CD14-positive monocyte (primary cell): ENCODE measurements at regions not wholly inside any gene's neighbourhood (a gene's known extent, or its start where the extent isn't known, plus 50 kb on each side); places are given as distances from the start of the nearest gene placed in this dataset.
"Not testable (repeated sequence)": the region's sequence is repeated elsewhere in the genome, so short reads cannot be mapped to it uniquely, and the experiment has no call there.

ENCODE experiments used
- DNase-seq, 3 donors: peaks; one replicate each; pipeline ENCODE4 v3.0.0-alpha.2; 2011 to 2022
- H2AFZ ChIP-seq: 2 replicates; pipeline ENCODE4 v1.6.0; 2012; ENCODE audit warnings: mild to moderate bottlenecking, low read depth, low read length, inconsistent platforms; ENCODE audit not compliant: insufficient read depth, poor library complexity, severe bottlenecking
- H3K27ac ChIP-seq, 2 donors: 1 replicate in 1 of 2; 2 replicates in 1 of 2; pipeline ENCODE4 v1.5.1; 2012 to 2013; ENCODE audit warnings: low read length in 2 of 2, control low read depth in 1 of 2, inconsistent platforms in 1 of 2, low read depth in 1 of 2, mild to moderate bottlenecking in 1 of 2
- H3K27me3 ChIP-seq, 2 donors: one replicate each; pipeline versions ENCODE4 v1.6.0 to v1.6.1; 2011 to 2013; ENCODE audit warnings: low read length in 2 of 2; ENCODE audit not compliant: control insufficient read depth in 2 of 2, insufficient read depth in 2 of 2
- H3K36me3 ChIP-seq, 2 donors: replicated peaks in 1 of 2; 1 replicate in 1 of 2; 2 replicates in 1 of 2; pipeline versions ENCODE4 v1.5.1 to v1.6.1; 2012 to 2013; ENCODE audit warnings: low read length in 2 of 2, control low read depth in 1 of 2, inconsistent platforms in 1 of 2, mild to moderate bottlenecking in 1 of 2; ENCODE audit not compliant: insufficient read depth in 2 of 2, control insufficient read depth in 1 of 2
- H3K4me1 ChIP-seq, 2 donors: 1 replicate in 1 of 2; 2 replicates in 1 of 2; pipeline versions ENCODE4 v1.5.1 to v1.6.1; 2012 to 2013; ENCODE audit warnings: low read length in 2 of 2, control low read depth in 1 of 2, inconsistent platforms in 1 of 2, mild to moderate bottlenecking in 1 of 2, moderate library complexity in 1 of 2; ENCODE audit not compliant: insufficient read depth in 2 of 2, control insufficient read depth in 1 of 2
- H3K4me2 ChIP-seq: replicated peaks from 2 replicates; pipeline ENCODE3; 2012; ENCODE audit warnings: low read length, moderate library complexity, mild to moderate bottlenecking; ENCODE audit not compliant: poor library complexity, severe bottlenecking; ENCODE audit errors: extremely low read depth
- H3K4me3 ChIP-seq, 3 experiments: fragments of 200-600 bp in 1 of 3; sonication (generic) in 1 of 3; replicated peaks in 1 of 3; 1 replicate in 2 of 3; 2 replicates in 1 of 3; pipeline ENCODE4 v1.5.1; 2011 to 2013; ENCODE audit warnings: low read length in 3 of 3, mild to moderate bottlenecking in 3 of 3, control low read depth in 2 of 3, low read depth in 2 of 3, inconsistent platforms in 1 of 3, moderate library complexity in 1 of 3
- H3K79me2 ChIP-seq: 2 replicates; pipeline ENCODE4 v1.6.0; 2012; ENCODE audit warnings: mild to moderate bottlenecking, control low read depth, inconsistent platforms, low read length, moderate library complexity; ENCODE audit not compliant: insufficient read depth
- H3K9ac ChIP-seq: 2 replicates; pipeline ENCODE4 v1.6.0; 2017; ENCODE audit warnings: low read length, mild to moderate bottlenecking; ENCODE audit not compliant: insufficient read depth, poor library complexity, severe bottlenecking
- H3K9me3 ChIP-seq, 2 donors: replicated peaks in 1 of 2; 1 replicate in 1 of 2; 2 replicates in 1 of 2; pipeline versions ENCODE4 v1.5.1 to v1.6.1; 2012 to 2013; ENCODE audit warnings: low read length in 2 of 2, control low read depth in 1 of 2; ENCODE audit not compliant: control insufficient read depth in 1 of 2, insufficient read depth in 1 of 2
- H4K20me1 ChIP-seq: 2 replicates; pipeline ENCODE4 v1.6.0; 2012; ENCODE audit warnings: mild to moderate bottlenecking, low read length, control low read depth, moderate library complexity; ENCODE audit not compliant: insufficient read depth
- H3K27ac Mint-ChIP-seq, 7 donors: one replicate each; pipeline ENCODE4 v1.8.0; 2020; ENCODE audit warnings: mild to moderate bottlenecking in 7 of 7, mixed read lengths in 7 of 7, moderate library complexity in 6 of 7, inconsistent platforms in 2 of 7
- H3K27me3 Mint-ChIP-seq, 3 donors: one replicate each; pipeline ENCODE4 v1.8.0; 2021 to 2022; ENCODE audit warnings: low read depth in 3 of 3, mild to moderate bottlenecking in 3 of 3, mixed read lengths in 3 of 3, moderate library complexity in 3 of 3, inconsistent platforms in 1 of 3
- H3K36me3 Mint-ChIP-seq, 2 donors: one replicate each; pipeline ENCODE4 v1.8.0; 2020; ENCODE audit warnings: mixed read lengths in 2 of 2, inconsistent platforms in 1 of 2, mild to moderate bottlenecking in 1 of 2
- H3K4me1 Mint-ChIP-seq: one replicate; pipeline ENCODE4 v1.8.0; 2020; ENCODE audit warnings: mild to moderate bottlenecking, mixed read lengths
- H3K4me3 Mint-ChIP-seq, 2 donors: one replicate each; pipeline ENCODE4 v1.8.0; 2020; ENCODE audit warnings: mild to moderate bottlenecking in 2 of 2, mixed read lengths in 2 of 2, moderate library complexity in 1 of 2
- H3K9me3 Mint-ChIP-seq, 7 donors: one replicate each; pipeline ENCODE4 v1.8.0; 2020 to 2022; ENCODE audit warnings: mixed read lengths in 7 of 7, mild to moderate bottlenecking in 6 of 7, moderate library complexity in 6 of 7, inconsistent platforms in 2 of 7
- WGBS: methylation state at CpG from one replicate; pipeline ENCODE4 v1.1.5; 2013; ENCODE audit warnings: missing lambda C conversion rate; ENCODE audit not compliant: insufficient coverage; 5-methylcytosine and 5-hydroxymethylcytosine counted together
- intact Hi-C, 2 donors: fragments of 100-400 bp; cut with micrococcal nuclease; formaldehyde crosslinking; loops; one replicate each; pipeline versions ENCODE4 v1.15.0 to v1.15.1; 2023
- TF ChIP-seq, protein P1 (sequence below): fragments of 200-600 bp; IDR thresholded peaks from one replicate; pipeline ENCODE4 v1.8.0; 2022; ENCODE audit warnings: antibody characterized with exemption, mild to moderate bottlenecking

DNA sequence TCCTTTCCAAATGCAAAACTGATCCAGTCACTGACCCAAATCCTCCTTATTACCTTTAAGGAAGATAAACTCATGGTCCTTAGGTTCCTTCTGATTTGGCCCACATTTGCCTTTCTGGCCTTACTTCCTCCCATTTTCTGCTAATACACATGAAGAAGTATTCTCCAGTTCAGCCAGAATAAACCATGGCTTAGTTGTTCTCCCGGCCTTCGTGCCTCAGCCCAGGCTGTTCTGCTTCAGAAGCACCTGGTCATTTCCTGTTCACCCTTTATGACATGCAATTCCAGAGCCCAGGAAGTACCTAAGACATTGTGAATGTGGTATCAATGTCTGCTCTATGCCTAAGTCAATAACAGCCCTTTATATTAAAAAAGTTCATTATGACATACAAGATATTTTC lies 4790.1 kb upstream of the OR11H1 start:
- H3K4me3 Mint-ChIP-seq, H3K27me3 Mint-ChIP-seq, H2AFZ ChIP-seq, H3K4me2 ChIP-seq, H3K4me1 Mint-ChIP-seq, H3K4me3 ChIP-seq, intact Hi-C loops, H3K79me2 ChIP-seq, H3K36me3 Mint-ChIP-seq, H3K27ac Mint-ChIP-seq, H3K9ac ChIP-seq, H3K27me3 ChIP-seq, H4K20me1 ChIP-seq, DNase-seq, H3K4me1 ChIP-seq, H3K27ac ChIP-seq, H3K36me3 ChIP-seq: not testable (repeated sequence)
- H3K9me3 ChIP-seq = peaks cover 31 to 49% of the 10 kb centered on the region in 2 donors
- H3K9me3 Mint-ChIP-seq = peaks cover 20 to 52% (median 42%) of the 10 kb centered on the region in 7 donors
- WGBS = 74% methylated on average over 2 of the region's 2 CpGs

DNA sequence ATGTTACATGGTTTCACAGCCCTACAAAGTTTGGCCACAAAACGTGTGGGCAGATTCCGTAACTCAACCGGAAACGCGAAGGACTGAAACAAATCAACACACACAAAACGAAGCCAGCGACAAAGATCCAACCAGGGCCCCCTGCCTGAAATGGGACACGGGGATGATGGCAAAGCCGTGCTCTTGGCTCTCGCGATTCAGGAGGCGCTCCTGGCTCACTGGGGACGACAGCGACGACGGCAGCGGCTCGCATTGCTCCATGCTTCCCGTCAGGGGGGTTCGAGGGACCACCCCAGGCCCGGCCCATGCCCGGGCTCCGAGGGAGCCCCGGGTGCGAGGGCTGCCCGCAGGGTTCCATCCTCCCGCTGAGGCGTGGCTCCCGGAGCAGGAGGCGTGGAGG lies 4786.8 kb upstream of the OR11H1 start:
- 64% methylated on average over 29 of the region's 30 CpGs for WGBS
- Histone ChIP-seq H2AFZ (no peak overlapping the region), H3K27ac (no peak overlapping the region), H3K27me3 (no peaks in the 10 kb centered on the region), H3K4me1 (no peaks in the 10 kb centered on the region), H3K9me3 (peaks cover 33 to 45% of the 10 kb centered on the region in 2 donors), H3K4me2 (no peak overlapping the region), H3K36me3 (no peaks in the 10 kb centered on the region), H3K9ac (no peak overlapping the region), H3K79me2 (no peaks in the 10 kb centered on the region), H3K4me3 (no peak overlapping the region), H4K20me1 (no peaks in the 10 kb centered on the region)
- no peak for DNase-seq
- H3K4me1 Mint-ChIP-seq = no peaks in the 10 kb centered on the region
- H3K36me3 Mint-ChIP-seq = no peaks in the 10 kb centered on the region
- H3K27ac Mint-ChIP-seq = no peak overlapping the region
- intact Hi-C loops = no loop called here
- H3K9me3 Mint-ChIP-seq = peaks cover 26 to 61% (median 54%) of the 10 kb centered on the region in 7 donors
- peaks cover 0 to 4% (median 0%) of the 10 kb centered on the region in 3 donors for H3K27me3 Mint-ChIP-seq
- no peak overlapping the region for H3K4me3 Mint-ChIP-seq
- TF ChIP-seq, protein P1, sequence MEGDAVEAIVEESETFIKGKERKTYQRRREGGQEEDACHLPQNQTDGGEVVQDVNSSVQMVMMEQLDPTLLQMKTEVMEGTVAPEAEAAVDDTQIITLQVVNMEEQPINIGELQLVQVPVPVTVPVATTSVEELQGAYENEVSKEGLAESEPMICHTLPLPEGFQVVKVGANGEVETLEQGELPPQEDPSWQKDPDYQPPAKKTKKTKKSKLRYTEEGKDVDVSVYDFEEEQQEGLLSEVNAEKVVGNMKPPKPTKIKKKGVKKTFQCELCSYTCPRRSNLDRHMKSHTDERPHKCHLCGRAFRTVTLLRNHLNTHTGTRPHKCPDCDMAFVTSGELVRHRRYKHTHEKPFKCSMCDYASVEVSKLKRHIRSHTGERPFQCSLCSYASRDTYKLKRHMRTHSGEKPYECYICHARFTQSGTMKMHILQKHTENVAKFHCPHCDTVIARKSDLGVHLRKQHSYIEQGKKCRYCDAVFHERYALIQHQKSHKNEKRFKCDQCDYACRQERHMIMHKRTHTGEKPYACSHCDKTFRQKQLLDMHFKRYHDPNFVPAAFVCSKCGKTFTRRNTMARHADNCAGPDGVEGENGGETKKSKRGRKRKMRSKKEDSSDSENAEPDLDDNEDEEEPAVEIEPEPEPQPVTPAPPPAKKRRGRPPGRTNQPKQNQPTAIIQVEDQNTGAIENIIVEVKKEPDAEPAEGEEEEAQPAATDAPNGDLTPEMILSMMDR = no peak

DNA sequence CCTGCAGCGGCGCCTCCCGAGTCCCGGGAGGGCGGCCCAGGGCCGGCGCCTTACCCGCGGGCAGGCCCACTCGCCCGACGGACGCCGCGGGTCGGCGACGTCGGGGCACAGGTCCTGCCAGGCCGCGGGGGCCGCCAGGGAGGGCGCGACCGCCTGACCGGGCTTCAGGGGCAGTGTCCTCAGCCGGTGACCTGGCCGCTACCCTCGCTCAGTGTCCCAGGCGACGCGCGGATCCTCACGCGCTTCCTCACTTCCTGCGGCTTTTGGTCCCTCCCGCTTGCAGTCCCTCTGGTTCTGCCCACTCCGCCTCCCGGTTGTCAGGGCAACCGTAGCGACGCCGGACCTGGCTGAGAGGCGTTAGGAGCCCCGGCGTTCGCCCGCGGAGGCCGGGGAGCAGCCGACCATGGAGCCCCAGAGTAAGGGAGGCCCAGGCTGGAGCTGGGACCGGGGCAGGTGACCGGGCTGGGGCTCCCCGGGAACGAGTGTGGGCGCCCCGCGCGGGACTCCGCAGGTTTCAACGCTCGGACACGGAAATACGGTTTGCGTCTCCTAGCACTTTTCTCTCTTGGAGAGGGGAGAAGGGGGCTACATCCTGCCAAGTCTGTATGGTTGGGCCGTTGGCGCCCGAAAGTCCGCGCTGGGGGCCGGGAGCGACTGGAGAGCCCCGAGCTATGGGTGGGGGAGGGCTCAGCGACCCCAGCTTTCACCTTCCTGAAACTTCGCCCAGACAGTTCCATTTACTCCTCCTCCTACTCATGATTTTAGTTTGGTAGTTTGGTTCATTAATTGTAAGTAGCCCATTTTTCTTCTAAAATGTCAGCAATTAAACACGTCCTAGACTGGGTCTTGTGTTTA lies 4786.0 kb upstream of the OR11H1 start:
- H3K9me3 ChIP-seq = peaks cover 34 to 45% of the 10 kb centered on the region in 2 donors
- H3K9me3 Mint-ChIP-seq = peaks cover 28 to 64% (median 58%) of the 10 kb centered on the region in 7 donors
- DNase-seq, H3K36me3 Mint-ChIP-seq, H3K4me3 ChIP-seq, H4K20me1 ChIP-seq, H3K4me1 Mint-ChIP-seq, H3K4me1 ChIP-seq, H3K27ac Mint-ChIP-seq, H3K27ac ChIP-seq, intact Hi-C loops, H2AFZ ChIP-seq, H3K9ac ChIP-seq, H3K79me2 ChIP-seq, H3K4me3 Mint-ChIP-seq, H3K4me2 ChIP-seq, H3K27me3 ChIP-seq, H3K36me3 ChIP-seq, H3K27me3 Mint-ChIP-seq: not testable (repeated sequence)
- WGBS = 67% methylated on average over 70 of the region's 76 CpGs

DNA sequence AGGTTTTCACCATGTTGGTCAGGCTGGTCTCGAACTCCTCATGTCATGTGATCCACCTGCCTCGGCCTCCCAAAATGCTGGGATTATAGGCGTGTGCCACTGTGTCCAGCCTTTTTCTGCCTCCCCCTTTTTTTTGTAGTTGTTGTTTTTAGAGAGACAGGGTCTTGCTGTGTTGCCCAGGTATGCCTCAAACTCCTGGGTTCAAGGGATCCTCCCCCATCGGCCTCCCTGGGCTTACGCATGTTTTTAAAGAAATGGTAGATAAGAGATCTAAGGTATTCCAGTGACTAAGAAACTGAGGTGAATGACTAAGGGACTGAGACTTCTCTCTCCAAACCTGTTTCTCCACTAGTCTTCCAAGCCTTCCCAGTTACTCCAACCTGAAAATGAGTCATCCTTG lies 4781.6 kb upstream of the OR11H1 start:
- H3K79me2 ChIP-seq, H3K36me3 Mint-ChIP-seq, H3K27me3 Mint-ChIP-seq, H3K9ac ChIP-seq, intact Hi-C loops, H3K4me1 ChIP-seq, H2AFZ ChIP-seq, DNase-seq, H3K4me3 ChIP-seq, H3K4me2 ChIP-seq, H3K36me3 ChIP-seq, H3K4me1 Mint-ChIP-seq, H3K27ac ChIP-seq, H3K27ac Mint-ChIP-seq, H3K4me3 Mint-ChIP-seq, H4K20me1 ChIP-seq, H3K27me3 ChIP-seq: not testable (repeated sequence)
- 88% methylated on average over 3 of the region's 5 CpGs for WGBS
- peaks cover 38 to 40% of the 10 kb centered on the region in 2 donors for H3K9me3 ChIP-seq
- H3K9me3 Mint-ChIP-seq = peaks cover 23 to 54% (median 39%) of the 10 kb centered on the region in 7 donors
